HEK293T (cell line): ENCODE measurements at regions not wholly inside any gene's neighbourhood (a gene's known extent, or its start where the extent isn't known, plus 50 kb on each side); places are given as distances from the start of the nearest gene placed in this dataset.
A peak's percentile ranks its signal among the peaks of the same experiment; 100 is the strongest.

Source experiments
- CTCF ChIA-PET: fragments of 350-600 bp; formaldehyde crosslinking; extraction: SDS; loops from one replicate; lab custom pipeline; 2021; ENCODE audit warnings: antibody characterized with exemption, inconsistent platforms; lab: Yijun Ruan, JAX
- POLR2A ChIA-PET: fragments of 350-600 bp; formaldehyde crosslinking; extraction: SDS; loops from one replicate; lab custom pipeline; 2020; ENCODE audit warnings: antibody characterized with exemption, inconsistent platforms; lab: Yijun Ruan, JAX
- DNase-seq: peaks from one replicate; pipeline ENCODE4 v3.0.0; 2012; ENCODE audit warnings: mixed read lengths; ENCODE audit errors: extremely low spot score
- ARNT ChIP-seq: fragments of 450-650 bp; IDR thresholded peaks from 2 replicates; pipeline ENCODE4 v1.6.1; 2017; ENCODE audit warnings: mild to moderate bottlenecking
- BHLHE40 ChIP-seq: fragments of 450-650 bp; IDR thresholded peaks from 2 replicates; pipeline ENCODE4 v1.6.1; 2016; ENCODE audit warnings: mild to moderate bottlenecking, moderate library complexity, borderline replicate concordance
- CTBP1 ChIP-seq: fragments of 450-650 bp; IDR thresholded peaks from 2 replicates; pipeline ENCODE4 v1.6.1; 2016; ENCODE audit warnings: borderline replicate concordance
- ELF4 ChIP-seq: fragments of 450-650 bp; IDR thresholded peaks from 2 replicates; pipeline ENCODE4 v1.6.1; 2017; ENCODE audit warnings: antibody characterized with exemption
- FOXA1 ChIP-seq: fragments of 450-650 bp; IDR thresholded peaks from 2 replicates; pipeline ENCODE4 v1.6.1; 2016; ENCODE audit warnings: mild to moderate bottlenecking
- FOXK2 ChIP-seq: fragments of 450-650 bp; IDR thresholded peaks from 2 replicates; pipeline ENCODE4 v1.6.1; 2016; ENCODE audit warnings: mild to moderate bottlenecking
- FOXM1 ChIP-seq: fragments of 450-650 bp; IDR thresholded peaks from 2 replicates; pipeline ENCODE4 v1.6.1; 2017; ENCODE audit warnings: mild to moderate bottlenecking, borderline replicate concordance
- HDGF ChIP-seq: fragments of 450-650 bp; IDR thresholded peaks from 2 replicates; pipeline ENCODE4 v1.6.1; 2017; ENCODE audit warnings: antibody characterized with exemption, borderline replicate concordance
- L3MBTL2 ChIP-seq: fragments of 450-650 bp; conservative IDR thresholded peaks from 2 replicates; pipeline ENCODE4 v1.6.1; 2016; ENCODE audit warnings: mild to moderate bottlenecking
- LEF1 ChIP-seq: fragments of 450-650 bp; IDR thresholded peaks from 2 replicates; pipeline ENCODE4 v1.6.1; 2017; ENCODE audit warnings: mild to moderate bottlenecking, borderline replicate concordance
- NFRKB ChIP-seq: fragments of 450-650 bp; IDR thresholded peaks from 2 replicates; pipeline ENCODE4 v1.6.1; 2016; ENCODE audit warnings: mild to moderate bottlenecking, moderate library complexity
- PKNOX1 ChIP-seq: fragments of 450-650 bp; IDR thresholded peaks from 2 replicates; pipeline ENCODE4 v1.6.1; 2016
- SP1 ChIP-seq: fragments of 450-650 bp; IDR thresholded peaks from 2 replicates; pipeline ENCODE4 v1.6.1; 2017
- SUZ12 ChIP-seq: fragments of 450-650 bp; IDR thresholded peaks from 2 replicates; pipeline ENCODE4 v1.6.1; 2016; ENCODE audit warnings: mild to moderate bottlenecking
- TARDBP ChIP-seq: fragments of 450-650 bp; IDR thresholded peaks from 2 replicates; pipeline ENCODE4 v1.6.1; 2016
- ZNF384 ChIP-seq: fragments of 450-650 bp; IDR thresholded peaks from 2 replicates; pipeline ENCODE4 v1.6.1; 2016

GRCh38 chr15:59931646-59932261, 72.4 kb upstream of the FOXB1 start:
- CTCF ChIA-PET: no interaction called here
- TF ChIP-seq ELF4 (no peak), PKNOX1 (peak; percentile 56), CTBP1 (no peak), BHLHE40 (no peak)
- POLR2A ChIA-PET: interaction anchor here (0.6 to 3.1 kb wide), 3 partner anchors 70 to 72 kb away, joined by 3 to 6 read pairs (median 4); partner anchors contain the start of gene FOXB1
- no peak for DNase-seq

- DNase-seq: no peak
- POLR2A ChIA-PET: interaction anchor here (1.7 kb wide), 1 partner anchor 79 kb away, joined by 4 read pairs; the partner anchor contains the start of gene FOXB1
- TF ChIP-seq FOXM1 (no peak), TARDBP (no peak), LEF1 (no peak), ARNT (no peak), SP1 (no peak), FOXA1 (no peak)
- CTCF ChIA-PET: no interaction called here
Measured at GRCh38 chr15:59924812-59925522, 79.1 kb upstream of the FOXB1 start.

- no peak for DNase-seq
- ChIA-PET POLR2A (interaction anchor here (1.7 kb wide), 1 partner anchor 80 kb away, joined by 4 read pairs; the partner anchor contains the start of gene FOXB1), CTCF (no interaction called here)
- TF ChIP-seq ZNF384 (no peak), BHLHE40 (no peak), LEF1 (no peak), SP1 (no peak), L3MBTL2 (no peak), FOXK2 (no peak), FOXA1 (no peak), ELF4 (no peak)
Measured at GRCh38 chr15:59924096-59924495, 80.0 kb upstream of the FOXB1 start.

- no peak for DNase-seq
- POLR2A ChIA-PET: interaction anchor here (1.0 to 1.7 kb wide), 2 partner anchors 10 to 81 kb away, joined by 3 to 4 read pairs; partner anchors contain the start of gene FOXB1
- CTCF ChIA-PET: no interaction called here
Measured at GRCh38 chr15:59923508-59923907, 80.6 kb upstream of the FOXB1 start.

GRCh38 chr15:59918994-59919951, 84.8 kb upstream of the FOXB1 start:
- TF ChIP-seq FOXA1: no peak
- TF ChIP-seq SUZ12: no peak
- TF ChIP-seq FOXM1: no peak
- TF ChIP-seq L3MBTL2: no peak
- no peak for TF ChIP-seq TARDBP
- TF ChIP-seq HDGF: no peak
- TF ChIP-seq ZNF384: no peak
- TF ChIP-seq LEF1: no peak
- TF ChIP-seq PKNOX1: no peak
- no peak for TF ChIP-seq ARNT
- no peak for TF ChIP-seq CTBP1
- no peak for TF ChIP-seq BHLHE40
- TF ChIP-seq SP1: no peak
- no peak for TF ChIP-seq FOXK2
- TF ChIP-seq NFRKB: no peak
- TF ChIP-seq ELF4: no peak
- POLR2A ChIA-PET: interaction anchor here (1.9 kb wide), 1 partner anchor 85 kb away, joined by 9 read pairs; the partner anchor contains the start of gene FOXB1
- CTCF ChIA-PET: interaction anchor here (0.9 kb wide), 1 partner anchor 12 kb away, joined by 3 read pairs; no protein-coding TSS in a partner anchor
- DNase-seq: no peak

More at GRCh38 chr15:59923508-59923907, 80.6 kb upstream of the FOXB1 start:
- TF ChIP-seq FOXK2: no peak
- no peak for TF ChIP-seq FOXA1
- no peak for TF ChIP-seq SP1
- TF ChIP-seq ELF4: no peak
- no peak for TF ChIP-seq TARDBP
- TF ChIP-seq HDGF: no peak
- TF ChIP-seq ARNT: no peak

GRCh38 chr15:59917504-59918157, 86.5 kb upstream of the FOXB1 start:
- POLR2A ChIA-PET: interaction anchor here (1.4 to 1.9 kb wide), 2 partner anchors 87 to 89 kb away, joined by 3 to 9 read pairs; partner anchors contain the start of gene FOXB1

More at GRCh38 chr15:59917504-59918157, 86.5 kb upstream of the FOXB1 start:
- DNase-seq: peak; percentile 70
- CTCF ChIA-PET: interaction anchor here (0.6 to 1.7 kb wide), 7 partner anchors 36 to 1025 kb away, joined by 3 to 5 read pairs (median 3); no protein-coding TSS in a partner anchor
- TF ChIP-seq BHLHE40 (no peak), PKNOX1 (0 out of 2 replicates have a peak, but pooled peaks have one; percentile 10), LEF1 (no peak), ELF4 (no peak)
